Spleen (tissue), 11 donors: ENCODE measurements at regions not wholly inside any gene's neighbourhood (a gene's known extent, or its start where the extent isn't known, plus 50 kb on each side); places are given as distances from the start of the nearest gene placed in this dataset.
"Not testable (repeated sequence)": the region's sequence is repeated elsewhere in the genome, so short reads cannot be mapped to it uniquely, and the experiment has no call there.

Experiments
- DNase-seq: peaks from one replicate; pipeline ENCODE4 v3.0.0-alpha.2; 2020
- H3K27ac ChIP-seq, 8 donors: fragments of 200-600 bp; sonication (generic) in 7 of 8; 1 replicate in 4 of 8; 2 replicates in 4 of 8; pipeline versions ENCODE4 v1.5.0 to v1.8.0; 2016 to 2021; ENCODE audit warnings: inconsistent platforms in 4 of 8, mild to moderate bottlenecking in 4 of 8, moderate library complexity in 1 of 8
- H3K27me3 ChIP-seq, 7 donors: fragments of 200-600 bp; sonication (generic) in 6 of 7; replicated peaks in 1 of 7; 1 replicate in 4 of 7; 2 replicates in 3 of 7; pipeline versions ENCODE4 v1.5.0 to v1.8.0; 2016 to 2021; ENCODE audit warnings: inconsistent platforms in 3 of 7, mild to moderate bottlenecking in 1 of 7
- H3K36me3 ChIP-seq, 6 donors: fragments of 200-600 bp; sonication (generic) in 5 of 6; 1 replicate in 4 of 6; 2 replicates in 2 of 6; pipeline versions ENCODE4 v1.5.0 to v1.8.0; 2016 to 2021; ENCODE audit warnings: inconsistent platforms in 2 of 6
- H3K4me1 ChIP-seq, 6 donors: fragments of 200-600 bp; sonication (generic) in 5 of 6; 1 replicate in 3 of 6; 2 replicates in 3 of 6; pipeline versions ENCODE4 v1.5.0 to v1.8.0; 2016 to 2021; ENCODE audit warnings: inconsistent platforms in 3 of 6
- H3K4me3 ChIP-seq, 8 donors: fragments of 200-600 bp; sonication (generic) in 7 of 8; 1 replicate in 4 of 8; 2 replicates in 4 of 8; pipeline versions ENCODE4 v1.5.0 to v1.8.0; 2016 to 2021; ENCODE audit warnings: inconsistent platforms in 4 of 8, mild to moderate bottlenecking in 4 of 8, moderate library complexity in 2 of 8
- H3K9me3 ChIP-seq, 8 donors: fragments of 200-600 bp; sonication (generic) in 7 of 8; 1 replicate in 4 of 8; 2 replicates in 4 of 8; pipeline versions ENCODE4 v1.5.0 to v1.8.0; 2016 to 2021; ENCODE audit warnings: inconsistent platforms in 4 of 8
- CTCF ChIP-seq, 11 experiments: fragments of 200-600 bp in 7 of 11; fragments of 450-650 bp in 4 of 11; sonication (generic) in 4 of 11; IDR thresholded peaks in 8 of 11; conservative IDR thresholded peaks in 3 of 11; 1 replicate in 7 of 11; 2 replicates in 4 of 11; pipeline versions ENCODE4 v1.4.0 to v1.8.0; 2016 to 2021; ENCODE audit warnings: antibody characterized with exemption in 11 of 11, inconsistent platforms in 4 of 11, mild to moderate bottlenecking in 1 of 11
- POLR2A ChIP-seq, 3 donors: fragments of 450-650 bp; IDR thresholded peaks; one replicate each; pipeline ENCODE4 v1.5.1; 2017; ENCODE audit warnings: antibody characterized with exemption in 3 of 3, mild to moderate bottlenecking in 1 of 3
- POLR2AphosphoS5 ChIP-seq, 3 donors: sonication (generic); formaldehyde crosslinking; IDR thresholded peaks; one replicate each; pipeline ENCODE4 v1.5.1; 2017; ENCODE audit warnings: antibody characterized with exemption in 3 of 3
- WGBS, 5 donors: extraction: QIAGEN DNeasy Blood & Tissue Kit in 3 of 5; methylation state at CpG; one replicate each; pipeline versions ENCODE4 v1.1.5 to v1.1.7; 2013 to 2018; 5-methylcytosine and 5-hydroxymethylcytosine counted together
- intact Hi-C: fragments of 100-400 bp; cut with DNase I; formaldehyde crosslinking; loops from one replicate; pipeline ENCODE4 v1.15.0; 2023; ENCODE audit warnings: low total_unique reads
- donor health status: healthy with polysubstance abuse.
- donor health status: DM: no; HTN: no; CAD: no; lungs with moderate emphysema.
- donor health status: DM: no; HTN: no; CAD: no.
- donor health status: Bipolar disorder and iron deficiency.
- donor health status: healthy.
- donor health status: DM: no; HTN: no; CAD: no.
- donor health status: DM: yes; HTN: yes; CAD: no.

- H3K36me3 ChIP-seq, result no peaks in the 10 kb centered on the region
- H3K27me3 ChIP-seq, result peaks cover 0 to 3% (median 0%) of the 10 kb centered on the region in 7 donors
- no peak overlapping the region for H3K4me3 ChIP-seq
- no peak overlapping the region for H3K27ac ChIP-seq
- intact Hi-C loops, result no loop called here
- DNase-seq, result no peak
- H3K9me3 ChIP-seq, result peaks cover 0 to 18% (median 0%) of the 10 kb centered on the region in 8 donors
- TF ChIP-seq CTCF (IDR thresholded peaks at IDR 0.05 in 8 of 11, conservative IDR thresholded peaks at IDR 0.05 in 3 of 11) (no peak), POLR2A (IDR thresholded peaks at IDR 0.05) (no peak), POLR2AphosphoS5 (IDR thresholded peaks at IDR 0.05) (no peak)
- H3K4me1 ChIP-seq, result no peaks in the 10 kb centered on the region
These were observed 226.1 kb downstream of the COX18 start for GRCh38 chr4:72843466-72843865.

GRCh38 chr4:72842323-72842722 is 227.2 kb downstream of the COX18 start:
- TF ChIP-seq POLR2A (IDR thresholded peaks at IDR 0.05) (no peak), POLR2AphosphoS5 (IDR thresholded peaks at IDR 0.05) (no peak), CTCF (IDR thresholded peaks at IDR 0.05 in 8 of 11, conservative IDR thresholded peaks at IDR 0.05 in 3 of 11) (no peak)
- intact Hi-C loops, result no loop called here
- Histone ChIP-seq H3K27ac (no peak overlapping the region), H3K4me1 (no peaks in the 10 kb centered on the region), H3K4me3 (no peak overlapping the region), H3K9me3 (peaks cover 0 to 7% (median 0%) of the 10 kb centered on the region in 8 donors), H3K36me3 (no peaks in the 10 kb centered on the region), H3K27me3 (peaks cover 0 to 3% (median 0%) of the 10 kb centered on the region in 7 donors)
- DNase-seq, result no peak

GRCh38 chr4:72840166-72840565 is 229.3 kb downstream of the COX18 start:
- WGBS, 5 donors, result 47 to 89% (median 69%) methylated on average over 1 of the region's 1 CpG; no CpG with 5 or more reads in 1 of the 5 donors
- H3K27me3 ChIP-seq, H3K36me3 ChIP-seq, intact Hi-C loops, H3K4me1 ChIP-seq, H3K27ac ChIP-seq, DNase-seq, H3K4me3 ChIP-seq: not testable (repeated sequence)
- peaks cover 0 to 18% (median 7%) of the 10 kb centered on the region in 8 donors for H3K9me3 ChIP-seq

- no peak for TF ChIP-seq POLR2A (IDR thresholded peaks at IDR 0.05)
- no peak for TF ChIP-seq CTCF (IDR thresholded peaks at IDR 0.05 in 8 of 11, conservative IDR thresholded peaks at IDR 0.05 in 3 of 11)
- no peak for TF ChIP-seq POLR2AphosphoS5 (IDR thresholded peaks at IDR 0.05)
- 84 to 100% (median 93%) methylated on average over 1 of the region's 1 CpG for WGBS, 5 donors
- Histone ChIP-seq H3K27ac (no peak overlapping the region), H3K4me3 (no peak overlapping the region), H3K4me1 (no peaks in the 10 kb centered on the region), H3K36me3 (no peaks in the 10 kb centered on the region), H3K27me3 (no peaks in the 10 kb centered on the region), H3K9me3 (peaks cover 0 to 37% (median 19%) of the 10 kb centered on the region in 8 donors)
- no peak for DNase-seq
- intact Hi-C loops, result no loop called here
These were observed 240.7 kb downstream of the COX18 start for GRCh38 chr4:72828864-72829263.

- TF ChIP-seq POLR2AphosphoS5 (IDR thresholded peaks at IDR 0.05), result no peak
- no peak for TF ChIP-seq POLR2A (IDR thresholded peaks at IDR 0.05)
- no peak for TF ChIP-seq CTCF (IDR thresholded peaks at IDR 0.05 in 8 of 11, conservative IDR thresholded peaks at IDR 0.05 in 3 of 11)
- Histone ChIP-seq H3K36me3 (no peaks in the 10 kb centered on the region), H3K4me1 (no peaks in the 10 kb centered on the region), H3K27ac (no peak overlapping the region), H3K27me3 (no peaks in the 10 kb centered on the region), H3K4me3 (no peak overlapping the region), H3K9me3 (peaks cover 0 to 28% (median 12%) of the 10 kb centered on the region in 8 donors)
- WGBS, 5 donors, result 76 to 90% (median 84%) methylated on average over 1 of the region's 1 CpG
- DNase-seq, result no peak
- intact Hi-C loops, result no loop called here
These were observed 241.5 kb downstream of the COX18 start for GRCh38 chr4:72827968-72828367.
